GM19463 (cell line): ENCODE measurements at regions not wholly inside any gene's neighbourhood (a gene's known extent, or its start where the extent isn't known, plus 50 kb on each side); places are given as distances from the start of the nearest gene placed in this dataset.
A peak's percentile ranks its signal among the peaks of the same experiment; 100 is the strongest.
"Not testable (repeated sequence)": the region's sequence is repeated elsewhere in the genome, so short reads cannot be mapped to it uniquely, and the experiment has no call there.

Experiments
- ATAC-seq: cut with Tn5 transposase; IDR thresholded peaks from one replicate; pipeline ENCODE4 v1.9.1; 2021; ENCODE audit warnings: mild to moderate bottlenecking, moderate library complexity; ENCODE audit not compliant: unreplicated experiment

- ATAC-seq = no peak
Observed at GRCh38 chr5:25764733-25765132, 1120.0 kb upstream of the CDH10 start.

- ATAC-seq = no peak
Observed at GRCh38 chr5:25763781-25764180, 1119.0 kb upstream of the CDH10 start.

- no peak for ATAC-seq
Observed at GRCh38 chr5:25754895-25755294, 1110.1 kb upstream of the CDH10 start.

GRCh38 chr5:25744908-25745307 lies 1100.1 kb upstream of the CDH10 start:
- ATAC-seq = no peak

- no peak for ATAC-seq
Observed at GRCh38 chr5:25716680-25717079, 1071.9 kb upstream of the CDH10 start.

GRCh38 chr5:25713259-25713658 lies 1068.5 kb upstream of the CDH10 start:
- no peak for ATAC-seq

GRCh38 chr5:25707093-25707492 lies 1062.3 kb upstream of the CDH10 start:
- ATAC-seq = no peak

- no peak for ATAC-seq
Observed at GRCh38 chr5:25701936-25702335, 1057.2 kb upstream of the CDH10 start.

- ATAC-seq = no peak
Observed at GRCh38 chr5:25694801-25695200, 1050.0 kb upstream of the CDH10 start.

GRCh38 chr5:25688156-25688555 lies 1043.4 kb upstream of the CDH10 start:
- ATAC-seq = peak; percentile 54

GRCh38 chr5:25669645-25670401 lies 1025.0 kb upstream of the CDH10 start:
- ATAC-seq = no peak

GRCh38 chr5:25662610-25663009 lies 1017.8 kb upstream of the CDH10 start:
- ATAC-seq = no peak

GRCh38 chr5:25650316-25650715 lies 1005.5 kb upstream of the CDH10 start:
- not testable (repeated sequence) for ATAC-seq

GRCh38 chr5:25649628-25650265 lies 1005.0 kb upstream of the CDH10 start:
- no peak for ATAC-seq

GRCh38 chr5:25646421-25647341 lies 1001.9 kb upstream of the CDH10 start:
- ATAC-seq = no peak

- no peak for ATAC-seq
Observed at GRCh38 chr5:25641124-25641523, 996.3 kb upstream of the CDH10 start.

GRCh38 chr5:25619273-25619672 lies 974.5 kb upstream of the CDH10 start:
- ATAC-seq = no peak

- no peak for ATAC-seq
Observed at GRCh38 chr5:25618821-25619220, 974.0 kb upstream of the CDH10 start.

GRCh38 chr5:25614466-25614865 lies 969.7 kb upstream of the CDH10 start:
- no peak for ATAC-seq

GRCh38 chr5:25604681-25605080 lies 959.9 kb upstream of the CDH10 start:
- no peak for ATAC-seq

- no peak for ATAC-seq
Observed at GRCh38 chr5:25579111-25579510, 934.3 kb upstream of the CDH10 start.

GRCh38 chr5:25573691-25574090 lies 928.9 kb upstream of the CDH10 start:
- no peak for ATAC-seq
